ENCODE measurements at regions not wholly inside any gene's neighbourhood (a gene's known extent, or its start where the extent isn't known, plus 50 kb on each side); places are given as distances from the start of the nearest gene placed in this dataset.

- no peak for ATAC-seq
- intact Hi-C loops (cut with DNase I), result no loop called here
Measured at GRCh38 chr4:22162454-22162853, 213.9 kb upstream of the KCNIP4 start.

GRCh38 chr4:22130741-22131140, 182.2 kb upstream of the KCNIP4 start:
- ATAC-seq, result no peak
- intact Hi-C loops (cut with DNase I), result no loop called here
- no peak for DNase-seq

More at GRCh38 chr4:22162454-22162853, 213.9 kb upstream of the KCNIP4 start:
- no peak for DNase-seq

GRCh38 chr4:22129454-22130029, 181.0 kb upstream of the KCNIP4 start:
- DNase-seq (no peak), ATAC-seq (no peak)
- intact Hi-C loops (cut with DNase I), result no loop called here

- intact Hi-C loops (cut with DNase I), result no loop called here
Measured at GRCh38 chr4:22122062-22122461, 173.5 kb upstream of the KCNIP4 start.

DNA sequence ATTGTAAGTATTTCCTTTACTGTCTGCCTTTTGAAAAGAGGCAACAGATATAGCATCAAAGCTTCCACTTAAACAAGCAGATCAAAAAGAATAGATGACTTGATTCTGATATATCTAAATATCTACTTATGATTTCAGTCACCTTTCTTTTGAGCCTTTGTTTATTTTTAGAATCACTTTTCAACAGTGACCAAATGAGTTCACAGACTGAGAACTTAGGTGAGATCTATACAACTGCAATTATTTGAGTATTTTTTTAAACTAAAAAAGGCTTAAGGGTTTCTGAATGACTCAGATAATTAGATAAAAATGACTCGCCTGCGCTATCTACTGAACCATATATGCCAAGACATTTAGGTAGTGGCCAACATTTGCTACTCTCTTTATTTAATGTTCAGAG, 166.7 kb upstream of the KCNIP4 start:
- intact Hi-C loops (cut with DNase I), result no loop called here
- no peak for DNase-seq
- no peak for ATAC-seq

More at GRCh38 chr4:22122062-22122461, 173.5 kb upstream of the KCNIP4 start:
- ATAC-seq (no peak), DNase-seq (no peak)

GRCh38 chr4:22103768-22104167, 155.2 kb upstream of the KCNIP4 start:
- intact Hi-C loops (cut with DNase I), result no loop called here

GRCh38 chr4:22099896-22100295, 151.3 kb upstream of the KCNIP4 start:
- DNase-seq, result no peak
- no peak for ATAC-seq

More at GRCh38 chr4:22103768-22104167, 155.2 kb upstream of the KCNIP4 start:
- DNase-seq, result no peak
- ATAC-seq, result no peak

GRCh38 chr4:22097596-22097995, 149.0 kb upstream of the KCNIP4 start:
- intact Hi-C loops (cut with DNase I), result no loop called here
- DNase-seq (no peak), ATAC-seq (no peak)

More at GRCh38 chr4:22099896-22100295, 151.3 kb upstream of the KCNIP4 start:
- intact Hi-C loops (cut with DNase I), result no loop called here

DNA sequence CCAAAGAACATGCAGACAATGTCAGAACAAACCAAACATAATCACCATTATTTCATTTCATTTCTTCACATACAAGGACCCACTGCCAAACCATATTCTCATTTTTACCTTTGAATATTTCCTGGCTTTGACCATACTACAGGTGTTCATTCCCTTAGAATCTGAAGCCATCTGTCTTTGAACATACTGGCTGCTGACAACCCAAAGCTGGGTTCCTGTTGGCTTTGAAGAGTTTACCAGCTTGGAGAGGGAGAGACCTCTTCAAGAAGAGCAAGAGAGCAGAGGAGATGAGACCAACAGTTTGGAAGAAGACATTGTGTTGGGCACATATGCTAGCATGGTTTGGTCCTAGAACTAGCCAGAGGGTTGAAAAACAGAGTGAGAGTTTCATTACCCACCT, 145.6 kb upstream of the KCNIP4 start:
- intact Hi-C loops (cut with DNase I), result no loop called here
- no peak for ATAC-seq
- DNase-seq, result no peak

GRCh38 chr4:22093126-22093525, 144.6 kb upstream of the KCNIP4 start:
- DNase-seq (no peak), ATAC-seq (no peak)
- intact Hi-C loops (cut with DNase I), result no loop called here

DNA sequence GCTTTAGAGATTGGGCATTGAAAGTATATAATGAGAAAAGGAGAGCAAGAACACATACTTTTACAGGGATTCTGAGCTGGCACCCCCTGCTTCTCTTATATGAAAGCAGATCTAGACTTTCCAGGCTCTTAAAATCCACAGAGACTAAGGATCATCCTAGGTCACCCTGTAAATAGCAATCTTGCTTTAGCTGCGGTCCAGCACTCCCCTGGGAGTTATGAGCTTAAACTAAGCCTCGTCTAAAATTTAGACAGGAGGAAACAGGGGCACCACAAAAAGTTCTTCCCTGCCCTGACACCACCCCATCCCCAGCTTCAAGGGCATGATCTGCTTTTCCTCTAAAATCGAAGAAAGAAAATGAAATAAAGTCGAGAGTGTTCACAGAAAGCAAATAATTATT, 143.3 kb upstream of the KCNIP4 start:
- DNase-seq (no peak), ATAC-seq (no peak)
- intact Hi-C loops (cut with DNase I), result no loop called here

DNA sequence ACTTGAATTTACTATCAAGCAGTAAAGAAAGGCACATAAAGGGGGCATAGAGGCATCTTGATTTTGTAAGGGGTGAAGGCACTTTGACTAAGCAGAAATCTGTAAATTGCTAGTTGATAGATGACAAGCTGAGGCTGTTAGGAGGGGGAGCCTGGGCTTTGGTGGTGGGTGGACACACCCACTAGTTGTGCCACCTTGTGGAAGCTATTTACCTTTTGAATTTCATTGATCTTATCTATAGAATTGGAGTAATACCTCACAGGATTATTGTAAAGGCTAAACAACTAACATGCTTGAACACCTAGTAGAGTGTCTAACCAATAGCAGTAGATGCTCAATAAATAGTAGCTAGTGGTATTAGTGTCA, 142.8 kb upstream of the KCNIP4 start:
- ATAC-seq (no peak), DNase-seq (no peak)

GRCh38 chr4:22090661-22091351, 142.2 kb upstream of the KCNIP4 start:
- ATAC-seq (no peak), DNase-seq (no peak)
- intact Hi-C loops (cut with DNase I), result no loop called here

More for the DNA sequence above, 142.8 kb upstream of the KCNIP4 start:
- intact Hi-C loops (cut with DNase I), result no loop called here

- DNase-seq, result no peak
- no peak for ATAC-seq
- intact Hi-C loops (cut with DNase I), result no loop called here
Measured at GRCh38 chr4:22077571-22077970, 129.0 kb upstream of the KCNIP4 start.

DNA sequence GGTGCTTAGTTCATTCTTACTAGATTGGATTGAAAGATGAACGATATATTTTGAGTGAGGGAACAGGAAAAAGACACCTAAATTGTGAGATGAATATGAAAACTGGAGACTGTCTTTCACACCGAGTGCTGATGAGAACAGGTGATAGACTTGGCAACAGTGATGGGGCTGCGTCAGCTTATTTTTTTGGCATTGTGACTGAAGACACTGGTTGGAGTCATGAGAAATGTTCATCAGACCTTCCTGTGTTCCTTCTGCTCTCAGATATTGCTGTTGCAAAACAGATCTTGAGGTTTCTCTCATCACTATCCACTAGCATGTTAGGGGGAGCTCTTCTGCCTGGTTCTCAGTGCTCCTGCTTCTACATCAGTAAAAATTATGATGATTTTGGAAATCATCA, 124.2 kb upstream of the KCNIP4 start:
- intact Hi-C loops (cut with DNase I), result no loop called here
- ATAC-seq, result no peak
- no peak for DNase-seq

DNA sequence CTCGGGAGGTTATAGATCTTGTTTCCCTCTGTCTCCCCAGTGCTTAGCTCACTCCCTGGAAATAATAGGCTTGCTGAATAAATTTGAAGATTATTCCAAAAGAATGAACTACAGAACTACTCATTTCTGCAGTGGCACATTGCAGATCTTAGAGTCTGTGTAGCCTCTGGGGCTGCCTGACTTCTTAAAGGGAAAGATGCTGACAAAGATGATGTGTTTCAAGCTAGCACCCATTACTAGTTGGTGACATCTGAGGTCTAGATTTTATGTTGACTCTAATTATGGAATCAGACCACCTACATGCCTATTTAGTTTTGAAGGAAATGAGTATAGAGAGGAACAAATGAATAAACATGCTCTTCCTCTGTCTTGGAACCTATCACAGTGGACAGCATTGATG, 123.7 kb upstream of the KCNIP4 start:
- intact Hi-C loops (cut with DNase I), result no loop called here
- DNase-seq, result no peak
- ATAC-seq, result no peak

- DNase-seq (no peak), ATAC-seq (no peak)
- intact Hi-C loops (cut with DNase I), result no loop called here
Measured at GRCh38 chr4:22071749-22072148, 123.2 kb upstream of the KCNIP4 start.

GRCh38 chr4:22070256-22070655, 121.7 kb upstream of the KCNIP4 start:
- ATAC-seq (no peak), DNase-seq (no peak)
- intact Hi-C loops (cut with DNase I), result no loop called here

GRCh38 chr4:22063613-22064012, 115.0 kb upstream of the KCNIP4 start:
- no peak for DNase-seq
- intact Hi-C loops (cut with DNase I), result no loop called here
- no peak for ATAC-seq

DNA sequence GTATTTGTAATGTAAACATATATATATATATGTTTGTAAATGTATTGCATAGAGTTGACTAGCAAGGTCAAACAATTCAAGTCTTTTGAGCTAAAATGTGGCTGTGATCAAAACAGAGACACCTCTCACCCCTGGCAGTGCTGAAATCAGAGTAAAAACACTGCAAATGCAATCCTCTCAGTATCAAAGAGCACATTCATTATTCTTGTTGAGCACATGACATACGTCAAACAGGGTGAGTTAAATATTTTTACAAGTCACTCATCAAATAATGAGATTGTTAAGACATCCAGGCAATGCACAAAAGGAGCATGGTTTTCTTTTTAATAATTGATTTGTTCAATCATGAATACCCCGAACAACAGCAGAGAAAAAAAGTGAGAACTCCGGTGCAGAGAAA, 114.1 kb upstream of the KCNIP4 start:
- intact Hi-C loops (cut with DNase I), result no loop called here
- ATAC-seq (no peak), DNase-seq (no peak)

GRCh38 chr4:22055954-22056353, 107.4 kb upstream of the KCNIP4 start:
- intact Hi-C loops (cut with DNase I), result no loop called here
- DNase-seq (no peak), ATAC-seq (no peak)
